ENCODE measurements at regions not wholly inside any gene's neighbourhood (a gene's known extent, or its start where the extent isn't known, plus 50 kb on each side); places are given as distances from the start of the nearest gene placed in this dataset.

- no peaks in the 10 kb centered on the region for H3K36me3 ChIP-seq (replicated peaks in 1 of 2; ENCODE audit: control extremely low read depth in 1 of 2, control insufficient read depth in 1 of 2, extremely low read depth in 1 of 2, insufficient read depth in 2 of 2, low read length in 1 of 2)
- H2AFZ ChIP-seq (ENCODE audit: insufficient read depth, low read depth, low read length, poor library complexity, severe bottlenecking) = no peak overlapping the region
- H3K27me3 Mint-ChIP-seq = no peaks in the 10 kb centered on the region
- H3K27ac ChIP-seq (ENCODE audit: low read length in 2 of 2) = no peak overlapping the region
- no peak for ATAC-seq (ENCODE audit: low read depth)
- no peaks in the 10 kb centered on the region for H4K20me1 ChIP-seq (ENCODE audit: control insufficient read depth, insufficient read depth, low read length, poor library complexity, severe bottlenecking)
- intact Hi-C loops (cut with micrococcal nuclease) = no loop called here
- no peak overlapping the region for H3K4me2 ChIP-seq (replicated peaks; ENCODE audit: low read depth, low read length, poor library complexity, severe bottlenecking)
- H3K4me1 Mint-ChIP-seq = peaks cover 5% of the 10 kb centered on the region
- DNase-seq = no peak
- H3K9me3 ChIP-seq (ENCODE audit: control extremely low read depth in 1 of 3, control insufficient read depth in 2 of 3, insufficient read depth in 1 of 3, low read length in 2 of 3) = no peaks in the 10 kb centered on the region
- ChIA-PET POLR2A (no interaction called here), CTCF (interaction anchor here (1.8 kb wide), 1 partner anchor 32 kb away, joined by 5 read pairs; no protein-coding TSS in a partner anchor)
- no peak overlapping the region for H3K27ac Mint-ChIP-seq
- H3K4me1 ChIP-seq (ENCODE audit: control insufficient read depth in 2 of 2, insufficient read depth in 2 of 2, low read length in 2 of 2) = peaks cover 2 to 4% of the 10 kb centered on the region in 2 donors
- no peaks in the 10 kb centered on the region for H3K79me2 ChIP-seq (ENCODE audit: control insufficient read depth, insufficient read depth, low read length)
- H3K27me3 ChIP-seq (replicated peaks in 1 of 4; ENCODE audit: control extremely low read depth in 1 of 4, control insufficient read depth in 3 of 4, insufficient read depth in 4 of 4, low read length in 3 of 4) = no peaks in the 10 kb centered on the region
- H3K9me3 Mint-ChIP-seq (ENCODE audit: insufficient read depth) = no peaks in the 10 kb centered on the region
- TF ChIP-seq EZH2 (IDR thresholded peaks at IDR 0.05; ENCODE audit: borderline replicate concordance, insufficient read depth, low read depth, low read length, poor library complexity, severe bottlenecking) (no peak), CTCF (IDR thresholded peaks at IDR 0.05) (no peak)
- WGBS (ENCODE audit: insufficient coverage) = 91% methylated on average over 2 of the region's 3 CpGs
- H3K4me3 Mint-ChIP-seq = no peak overlapping the region
- H3K9ac ChIP-seq (ENCODE audit: low read length) = no peak overlapping the region
- no peak overlapping the region for H3K4me3 ChIP-seq (ENCODE audit: control extremely low read depth in 1 of 5, extremely low read depth in 1 of 5, insufficient read depth in 1 of 5, low read depth in 2 of 5, low read length in 4 of 5)
These were observed 118.1 kb upstream of the ANKRD1 start for GRCh38 chr10:91038971-91039370.

DNA sequence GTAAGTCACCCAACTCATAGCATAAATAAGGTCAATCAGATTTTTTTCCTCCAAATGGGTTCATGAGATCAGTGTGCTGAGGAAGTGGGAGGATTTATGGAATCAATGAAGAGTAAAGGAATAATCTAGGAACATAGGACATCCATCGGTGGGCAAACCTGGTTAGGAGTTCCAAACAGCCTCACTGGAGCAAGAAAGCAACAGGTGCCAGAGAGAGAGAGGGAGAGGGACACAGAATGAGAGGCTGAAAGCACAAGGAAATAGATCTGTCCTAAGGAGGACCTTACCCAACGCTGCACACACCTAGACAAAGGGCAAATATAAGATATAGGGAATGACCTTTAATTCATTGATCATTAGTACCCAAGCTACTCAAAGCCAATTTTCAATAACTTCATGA lies 119.5 kb upstream of the ANKRD1 start:
- H3K27ac Mint-ChIP-seq = no peak overlapping the region
- Histone ChIP-seq H3K27ac (ENCODE audit: low read length in 2 of 2) (no peak overlapping the region), H3K9me3 (ENCODE audit: control extremely low read depth in 1 of 3, control insufficient read depth in 2 of 3, insufficient read depth in 1 of 3, low read length in 2 of 3) (no peaks in the 10 kb centered on the region), H3K4me2 (replicated peaks; ENCODE audit: low read depth, low read length, poor library complexity, severe bottlenecking) (no peak overlapping the region), H3K4me1 (ENCODE audit: control insufficient read depth in 2 of 2, insufficient read depth in 2 of 2, low read length in 2 of 2) (no peaks in the 10 kb centered on the region), H3K4me3 (ENCODE audit: control extremely low read depth in 1 of 5, extremely low read depth in 1 of 5, insufficient read depth in 1 of 5, low read depth in 2 of 5, low read length in 4 of 5) (no peak overlapping the region), H3K36me3 (replicated peaks in 1 of 2; ENCODE audit: control extremely low read depth in 1 of 2, control insufficient read depth in 1 of 2, extremely low read depth in 1 of 2, insufficient read depth in 2 of 2, low read length in 1 of 2) (no peaks in the 10 kb centered on the region), H3K27me3 (replicated peaks in 1 of 4; ENCODE audit: control extremely low read depth in 1 of 4, control insufficient read depth in 3 of 4, insufficient read depth in 4 of 4, low read length in 3 of 4) (no peaks in the 10 kb centered on the region), H2AFZ (ENCODE audit: insufficient read depth, low read depth, low read length, poor library complexity, severe bottlenecking) (no peak overlapping the region), H3K79me2 (ENCODE audit: control insufficient read depth, insufficient read depth, low read length) (no peaks in the 10 kb centered on the region), H3K9ac (ENCODE audit: low read length) (no peak overlapping the region), H4K20me1 (ENCODE audit: control insufficient read depth, insufficient read depth, low read length, poor library complexity, severe bottlenecking) (no peaks in the 10 kb centered on the region)
- no peak overlapping the region for H3K4me3 Mint-ChIP-seq
- WGBS (ENCODE audit: insufficient coverage) = 92% methylated on average over 1 of the region's 2 CpGs
- intact Hi-C loops (cut with micrococcal nuclease) = no loop called here
- no peaks in the 10 kb centered on the region for H3K9me3 Mint-ChIP-seq (ENCODE audit: insufficient read depth)
- no peaks in the 10 kb centered on the region for H3K4me1 Mint-ChIP-seq
- no peak for TF ChIP-seq CTCF (IDR thresholded peaks at IDR 0.05)
- TF ChIP-seq EZH2 (IDR thresholded peaks at IDR 0.05; ENCODE audit: borderline replicate concordance, insufficient read depth, low read depth, low read length, poor library complexity, severe bottlenecking) = no peak
- POLR2A ChIA-PET = no interaction called here
- no peak for ATAC-seq (ENCODE audit: low read depth)
- DNase-seq = no peak
- CTCF ChIA-PET = interaction anchor here (1.1 to 1.8 kb wide), 3 partner anchors 11 to 33 kb away, joined by 3 to 5 read pairs (median 3); no protein-coding TSS in a partner anchor
- H3K27me3 Mint-ChIP-seq = no peaks in the 10 kb centered on the region

Data from B cell (primary cell).